ENCODE measurements at regions not wholly inside any gene's neighbourhood (a gene's known extent, or its start where the extent isn't known, plus 50 kb on each side); places are given as distances from the start of the nearest gene placed in this dataset.

DNA sequence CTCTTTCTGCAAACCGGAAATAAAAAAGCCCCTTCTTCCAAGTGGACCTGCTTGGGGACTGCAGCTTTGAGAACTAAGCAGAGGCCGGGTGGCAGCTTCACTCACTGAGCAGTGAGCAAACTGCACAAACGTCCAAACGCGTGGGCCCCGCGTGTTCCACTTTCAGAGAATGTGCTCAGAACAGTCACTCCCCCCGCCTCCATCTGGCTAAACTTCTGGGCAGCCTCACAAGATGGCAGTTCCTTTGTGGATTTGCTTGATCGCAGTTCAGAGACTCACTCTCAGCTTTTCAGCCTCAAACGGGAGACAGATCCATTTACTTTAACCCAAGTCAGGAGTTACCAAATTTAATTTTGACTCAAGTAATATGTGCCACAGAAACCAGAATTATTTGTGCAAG is 216.6 kb downstream of the TLE1 start:
- TF ChIP-seq POLR2AphosphoS5 (IDR thresholded peaks at IDR 0.05) (no peak), POLR2A (IDR thresholded peaks at IDR 0.05) (no peak), EP300 (IDR thresholded peaks at IDR 0.05) (no peak)
- TF ChIP-seq, protein P1, sequence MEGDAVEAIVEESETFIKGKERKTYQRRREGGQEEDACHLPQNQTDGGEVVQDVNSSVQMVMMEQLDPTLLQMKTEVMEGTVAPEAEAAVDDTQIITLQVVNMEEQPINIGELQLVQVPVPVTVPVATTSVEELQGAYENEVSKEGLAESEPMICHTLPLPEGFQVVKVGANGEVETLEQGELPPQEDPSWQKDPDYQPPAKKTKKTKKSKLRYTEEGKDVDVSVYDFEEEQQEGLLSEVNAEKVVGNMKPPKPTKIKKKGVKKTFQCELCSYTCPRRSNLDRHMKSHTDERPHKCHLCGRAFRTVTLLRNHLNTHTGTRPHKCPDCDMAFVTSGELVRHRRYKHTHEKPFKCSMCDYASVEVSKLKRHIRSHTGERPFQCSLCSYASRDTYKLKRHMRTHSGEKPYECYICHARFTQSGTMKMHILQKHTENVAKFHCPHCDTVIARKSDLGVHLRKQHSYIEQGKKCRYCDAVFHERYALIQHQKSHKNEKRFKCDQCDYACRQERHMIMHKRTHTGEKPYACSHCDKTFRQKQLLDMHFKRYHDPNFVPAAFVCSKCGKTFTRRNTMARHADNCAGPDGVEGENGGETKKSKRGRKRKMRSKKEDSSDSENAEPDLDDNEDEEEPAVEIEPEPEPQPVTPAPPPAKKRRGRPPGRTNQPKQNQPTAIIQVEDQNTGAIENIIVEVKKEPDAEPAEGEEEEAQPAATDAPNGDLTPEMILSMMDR (IDR thresholded peaks at IDR 0.05): no peak
- no peak for ATAC-seq
- no peak overlapping the region for H3K4me3 ChIP-seq
- H3K9me3 ChIP-seq: no peaks in the 10 kb centered on the region
- WGBS, 2 donors (ENCODE audit: low coverage in 1 of 2): 81 to 89% methylated on average over 7 to 8 of the region's 10 CpGs
- peaks cover 0 to 4% (median 0%) of the 10 kb centered on the region in 3 donors for H3K4me1 ChIP-seq
- H3K27ac ChIP-seq: no peak overlapping the region
- no peaks in the 10 kb centered on the region for H3K36me3 ChIP-seq
- H3K27me3 ChIP-seq: no peaks in the 10 kb centered on the region

DNA sequence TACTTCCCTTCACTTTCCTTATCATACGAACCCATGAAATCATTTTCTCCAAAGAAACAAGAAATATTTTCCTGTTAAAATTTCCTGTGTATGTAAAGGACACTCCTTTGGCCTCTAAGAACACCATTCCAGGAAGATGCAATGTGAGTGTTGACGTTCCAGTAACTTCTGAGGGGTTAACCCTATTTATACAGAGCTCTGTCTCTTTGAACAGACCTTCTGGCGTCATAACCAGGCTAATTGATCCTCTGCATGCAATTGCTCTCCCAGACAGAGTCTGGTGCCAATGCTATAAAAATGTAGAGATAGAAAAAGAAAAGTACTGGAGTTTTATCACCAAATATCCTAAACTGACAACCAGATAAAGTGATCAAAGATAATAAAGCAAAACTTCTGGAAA is 218.5 kb downstream of the TLE1 start:
- Histone ChIP-seq H3K36me3 (no peaks in the 10 kb centered on the region), H3K4me1 (peaks cover 0 to 5% (median 0%) of the 10 kb centered on the region in 3 donors), H3K27me3 (no peaks in the 10 kb centered on the region), H3K27ac (no peak overlapping the region), H3K4me3 (no peak overlapping the region), H3K9me3 (no peaks in the 10 kb centered on the region)
- ATAC-seq: no peak
- TF ChIP-seq, protein P1 (IDR thresholded peaks at IDR 0.05): no peak
- no peak for TF ChIP-seq POLR2A (IDR thresholded peaks at IDR 0.05)
- no peak for TF ChIP-seq POLR2AphosphoS5 (IDR thresholded peaks at IDR 0.05)
- no peak for TF ChIP-seq EP300 (IDR thresholded peaks at IDR 0.05)
- WGBS, 2 donors (ENCODE audit: low coverage in 1 of 2): 65 to 71% methylated on average over 2 to 3 of the region's 3 CpGs

- ATAC-seq: no peak
- no peak for TF ChIP-seq POLR2A (IDR thresholded peaks at IDR 0.05)
- TF ChIP-seq EP300 (IDR thresholded peaks at IDR 0.05): no peak
- TF ChIP-seq, protein P1 (IDR thresholded peaks at IDR 0.05): no peak
- TF ChIP-seq POLR2AphosphoS5 (IDR thresholded peaks at IDR 0.05): no peak
- peaks cover 0 to 11% (median 0%) of the 10 kb centered on the region in 3 donors for H3K4me1 ChIP-seq
- WGBS, 2 donors (ENCODE audit: low coverage in 1 of 2): 60 to 76% methylated on average over 1 of the region's 1 CpG
- H3K27ac ChIP-seq: no peak overlapping the region
- no peaks in the 10 kb centered on the region for H3K27me3 ChIP-seq
- no peaks in the 10 kb centered on the region for H3K9me3 ChIP-seq
- no peaks in the 10 kb centered on the region for H3K36me3 ChIP-seq
- no peak overlapping the region for H3K4me3 ChIP-seq
Observed at GRCh38 chr9:81468084-81468595, 221.2 kb downstream of the TLE1 start.

- WGBS, 2 donors (ENCODE audit: low coverage in 1 of 2): 88 to 100% methylated on average over 4 to 5 of the region's 5 CpGs
- ATAC-seq: no peak
Observed at GRCh38 chr9:81466981-81467380, 222.4 kb downstream of the TLE1 start.

More at GRCh38 chr9:81466981-81467380, 222.4 kb downstream of the TLE1 start:
- H3K27ac ChIP-seq: no peak overlapping the region
- H3K4me1 ChIP-seq: peaks cover 0 to 11% (median 0%) of the 10 kb centered on the region in 3 donors
- TF ChIP-seq POLR2A (IDR thresholded peaks at IDR 0.05) (no peak), EP300 (IDR thresholded peaks at IDR 0.05) (no peak), POLR2AphosphoS5 (IDR thresholded peaks at IDR 0.05) (no peak)
- TF ChIP-seq, protein P1 (IDR thresholded peaks at IDR 0.05): no peak
- H3K36me3 ChIP-seq: no peaks in the 10 kb centered on the region
- H3K9me3 ChIP-seq: no peaks in the 10 kb centered on the region
- no peaks in the 10 kb centered on the region for H3K27me3 ChIP-seq
- H3K4me3 ChIP-seq: no peak overlapping the region
